Tibial nerve (tissue), 4 donors: ENCODE measurements at regions not wholly inside any gene's neighbourhood (a gene's known extent, or its start where the extent isn't known, plus 50 kb on each side); places are given as distances from the start of the nearest gene placed in this dataset.

Source experiments
- CTCF ChIP-seq, 5 experiments: fragments of 200-600 bp in 3 of 5; fragments of 450-650 bp in 2 of 5; sonication (generic) in 3 of 5; IDR thresholded peaks; one replicate each; pipeline ENCODE4 v1.5.1; 2016 to 2019; ENCODE audit warnings: antibody characterized with exemption in 5 of 5, mild to moderate bottlenecking in 3 of 5, moderate library complexity in 2 of 5
- EP300 ChIP-seq, 2 donors: sonication (generic); formaldehyde crosslinking; IDR thresholded peaks; one replicate each; pipeline ENCODE4 v1.6.1; 2017; ENCODE audit warnings: antibody characterized with exemption in 2 of 2, mild to moderate bottlenecking in 1 of 2
- POLR2A ChIP-seq, 2 donors: fragments of 450-650 bp; IDR thresholded peaks; one replicate each; pipeline ENCODE4 v1.6.1; 2017; ENCODE audit warnings: antibody characterized with exemption in 2 of 2, mild to moderate bottlenecking in 2 of 2, moderate library complexity in 2 of 2

GRCh38 chr4:131419147-131419546 is 1729.9 kb upstream of the PCDH10 start:
- TF ChIP-seq CTCF (IDR thresholded peaks at IDR 0.05) (no peak), POLR2A (IDR thresholded peaks at IDR 0.05) (no peak), EP300 (IDR thresholded peaks at IDR 0.05) (no peak)
